Cardiac muscle cell (in vitro differentiated cells and primary cell): ENCODE measurements at regions not wholly inside any gene's neighbourhood (a gene's known extent, or its start where the extent isn't known, plus 50 kb on each side); places are given as distances from the start of the nearest gene placed in this dataset.
A peak's percentile ranks its signal among the peaks of the same experiment; 100 is the strongest.
"Not testable (repeated sequence)": the region's sequence is repeated elsewhere in the genome, so short reads cannot be mapped to it uniquely, and the experiment has no call there.

Source experiments
- DNase-seq, 2 donors: peaks; one replicate each; pipeline versions ENCODE4 v3.0.0 to v3.0.0-alpha.2; 2010 to 2017; ENCODE audit warnings: low read depth in 1 of 2, low spot score in 1 of 2
- H3K27ac ChIP-seq: fragments of 200-600 bp; sonication (generic); 2 replicates; pipeline ENCODE4 v1.5.1; 2016
- H3K27me3 ChIP-seq: fragments of 200-600 bp; sonication (generic); 2 replicates; pipeline ENCODE4 v1.6.0; 2016; ENCODE audit warnings: control low read depth
- H3K36me3 ChIP-seq: fragments of 200-600 bp; sonication (generic); 2 replicates; pipeline ENCODE4 v1.5.1; 2016; ENCODE audit warnings: control low read depth
- H3K4me1 ChIP-seq: fragments of 200-600 bp; sonication (generic); 2 replicates; pipeline ENCODE4 v1.8.1; 2017; ENCODE audit warnings: low read depth, mild to moderate bottlenecking, mixed run types
- H3K4me3 ChIP-seq: fragments of 200-600 bp; sonication (generic); 2 replicates; pipeline ENCODE4 v1.5.1; 2016; ENCODE audit warnings: mild to moderate bottlenecking
- H3K9me3 ChIP-seq: fragments of 200-600 bp; sonication (generic); 2 replicates; pipeline ENCODE4 v1.5.1; 2017; ENCODE audit warnings: low read depth, mild to moderate bottlenecking, control low read depth
- TF ChIP-seq, protein P1 (sequence below): IDR thresholded peaks from 2 replicates; pipeline ENCODE4 v1.5.1; 2012; ENCODE audit warnings: low read depth, mild to moderate bottlenecking, low read length

DNA sequence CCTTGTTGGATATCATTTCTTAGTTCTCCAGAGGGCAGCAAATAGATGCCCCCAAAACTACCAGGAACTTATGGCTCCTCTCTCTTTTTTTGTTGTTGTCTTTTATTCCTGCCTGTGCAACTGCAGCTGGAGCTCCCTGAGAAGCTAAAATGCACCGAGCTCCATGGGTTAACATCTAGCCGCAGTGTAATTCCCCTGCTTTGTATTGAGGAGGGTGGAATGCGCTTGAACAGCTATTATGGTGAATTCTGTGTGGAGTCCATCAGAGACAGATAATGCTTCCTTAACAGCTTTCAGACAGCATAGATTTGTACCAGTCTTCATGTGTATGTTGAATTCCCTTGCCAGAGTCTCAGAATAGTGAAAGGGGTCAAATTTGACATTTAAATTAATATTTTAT, 475.2 kb upstream of the FRG2C start:
- H3K27me3 ChIP-seq, result no peaks in the 10 kb centered on the region
- H3K27ac ChIP-seq, result no peak overlapping the region
- H3K4me3 ChIP-seq, result no peak overlapping the region
- DNase-seq, result no peak
- no peaks in the 10 kb centered on the region for H3K9me3 ChIP-seq
- TF ChIP-seq, protein P1, sequence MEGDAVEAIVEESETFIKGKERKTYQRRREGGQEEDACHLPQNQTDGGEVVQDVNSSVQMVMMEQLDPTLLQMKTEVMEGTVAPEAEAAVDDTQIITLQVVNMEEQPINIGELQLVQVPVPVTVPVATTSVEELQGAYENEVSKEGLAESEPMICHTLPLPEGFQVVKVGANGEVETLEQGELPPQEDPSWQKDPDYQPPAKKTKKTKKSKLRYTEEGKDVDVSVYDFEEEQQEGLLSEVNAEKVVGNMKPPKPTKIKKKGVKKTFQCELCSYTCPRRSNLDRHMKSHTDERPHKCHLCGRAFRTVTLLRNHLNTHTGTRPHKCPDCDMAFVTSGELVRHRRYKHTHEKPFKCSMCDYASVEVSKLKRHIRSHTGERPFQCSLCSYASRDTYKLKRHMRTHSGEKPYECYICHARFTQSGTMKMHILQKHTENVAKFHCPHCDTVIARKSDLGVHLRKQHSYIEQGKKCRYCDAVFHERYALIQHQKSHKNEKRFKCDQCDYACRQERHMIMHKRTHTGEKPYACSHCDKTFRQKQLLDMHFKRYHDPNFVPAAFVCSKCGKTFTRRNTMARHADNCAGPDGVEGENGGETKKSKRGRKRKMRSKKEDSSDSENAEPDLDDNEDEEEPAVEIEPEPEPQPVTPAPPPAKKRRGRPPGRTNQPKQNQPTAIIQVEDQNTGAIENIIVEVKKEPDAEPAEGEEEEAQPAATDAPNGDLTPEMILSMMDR, result no peak
- H3K4me1 ChIP-seq, result no peaks in the 10 kb centered on the region
- H3K36me3 ChIP-seq, result no peaks in the 10 kb centered on the region

DNA sequence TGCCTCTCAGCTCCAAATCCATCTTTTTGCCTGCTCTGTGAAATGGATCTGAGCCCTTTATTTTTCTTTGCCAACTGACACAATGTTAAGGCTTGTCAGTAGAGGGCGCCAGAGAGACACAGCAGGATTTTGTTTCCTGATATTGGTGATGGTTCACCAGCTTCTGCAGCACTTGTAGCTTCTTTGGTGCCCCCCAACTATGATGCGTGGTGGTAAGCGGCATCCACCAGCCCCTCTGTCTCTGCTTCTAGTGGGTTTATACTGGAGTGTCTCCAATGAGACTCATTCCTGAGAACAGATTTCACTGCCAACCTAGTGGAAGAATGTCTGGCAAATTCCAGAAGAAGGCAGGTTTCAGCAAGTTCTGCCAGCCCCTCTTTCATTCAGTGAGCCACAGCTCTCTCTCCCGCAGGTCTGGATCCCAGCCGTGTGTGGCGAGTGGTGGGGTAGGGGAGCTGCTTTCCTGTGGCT, 471.9 kb upstream of the FRG2C start:
- Histone ChIP-seq H3K4me3 (no peak overlapping the region), H3K27me3 (no peaks in the 10 kb centered on the region), H3K4me1 (no peaks in the 10 kb centered on the region), H3K36me3 (no peaks in the 10 kb centered on the region), H3K27ac (no peak overlapping the region), H3K9me3 (no peaks in the 10 kb centered on the region)
- peak; percentile 50 to 60 for DNase-seq
- TF ChIP-seq, protein P1, result peak; percentile 89

DNA sequence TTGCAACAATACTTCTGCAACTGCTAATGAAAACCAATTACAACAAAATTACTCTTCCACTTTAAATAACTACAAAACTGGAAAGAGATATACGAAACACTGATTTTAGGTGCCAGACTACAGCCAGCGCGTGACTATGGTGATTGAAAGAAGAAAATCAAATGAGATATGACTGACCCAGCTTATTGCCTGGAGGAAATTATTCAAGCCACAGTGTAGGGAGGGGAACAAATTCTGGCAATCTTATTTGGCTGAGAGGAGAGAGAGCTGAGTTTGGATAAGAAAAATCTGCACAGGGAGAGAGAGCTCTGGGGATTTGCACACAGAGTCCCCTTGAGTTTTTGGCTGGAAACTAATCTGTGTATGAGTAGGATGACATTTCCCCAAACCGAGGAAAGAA, 470.3 kb upstream of the FRG2C start:
- Histone ChIP-seq H3K4me3 (no peak overlapping the region), H3K9me3 (no peaks in the 10 kb centered on the region), H3K36me3 (no peaks in the 10 kb centered on the region), H3K4me1 (no peaks in the 10 kb centered on the region), H3K27ac (no peak overlapping the region), H3K27me3 (no peaks in the 10 kb centered on the region)
- no peak for DNase-seq
- TF ChIP-seq, protein P1, result no peak

DNA sequence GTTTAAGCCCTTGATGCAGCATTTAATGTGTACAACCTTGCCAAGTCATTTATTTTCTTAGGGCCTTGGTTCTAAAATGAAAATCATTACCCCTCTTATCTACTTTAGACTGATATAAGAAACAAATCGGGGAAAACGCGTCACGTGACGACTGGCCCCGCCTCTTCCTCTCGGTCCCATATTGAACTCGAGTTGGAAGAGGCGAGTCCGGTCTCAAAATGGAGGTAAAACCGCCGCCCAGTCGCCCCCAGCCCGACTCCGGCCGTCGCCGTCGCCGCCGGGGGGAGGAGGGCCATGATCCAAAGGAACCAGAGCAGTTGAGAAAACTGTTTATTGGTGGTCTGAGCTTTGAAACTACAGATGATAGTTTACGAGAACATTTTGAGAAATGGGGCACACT, 449.8 kb upstream of the FRG2C start:
- not testable (repeated sequence) for H3K9me3 ChIP-seq, H3K4me1 ChIP-seq, H3K27me3 ChIP-seq, DNase-seq, H3K27ac ChIP-seq, H3K36me3 ChIP-seq, H3K4me3 ChIP-seq

DNA sequence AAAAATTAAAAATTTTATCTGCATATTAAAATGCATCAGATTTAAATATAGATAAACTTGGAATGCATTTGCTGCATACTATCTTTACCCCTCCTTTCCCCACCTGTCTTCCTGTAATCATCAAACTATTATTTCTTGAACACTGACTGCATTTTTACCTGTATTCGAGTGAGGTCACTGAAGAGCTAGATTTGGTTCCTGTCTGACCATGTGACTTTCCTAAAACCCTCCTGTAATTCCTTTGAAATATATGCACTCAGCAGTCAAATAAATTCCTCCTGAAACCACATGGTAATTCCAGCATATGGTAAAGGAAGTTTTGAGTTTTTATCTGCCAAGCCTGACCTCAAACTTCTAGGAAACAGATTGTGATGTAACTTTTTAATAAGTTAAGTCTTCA, 445.6 kb upstream of the FRG2C start:
- no peak for DNase-seq
- H3K27me3 ChIP-seq, result no peaks in the 10 kb centered on the region
- TF ChIP-seq, protein P1, result no peak

DNA sequence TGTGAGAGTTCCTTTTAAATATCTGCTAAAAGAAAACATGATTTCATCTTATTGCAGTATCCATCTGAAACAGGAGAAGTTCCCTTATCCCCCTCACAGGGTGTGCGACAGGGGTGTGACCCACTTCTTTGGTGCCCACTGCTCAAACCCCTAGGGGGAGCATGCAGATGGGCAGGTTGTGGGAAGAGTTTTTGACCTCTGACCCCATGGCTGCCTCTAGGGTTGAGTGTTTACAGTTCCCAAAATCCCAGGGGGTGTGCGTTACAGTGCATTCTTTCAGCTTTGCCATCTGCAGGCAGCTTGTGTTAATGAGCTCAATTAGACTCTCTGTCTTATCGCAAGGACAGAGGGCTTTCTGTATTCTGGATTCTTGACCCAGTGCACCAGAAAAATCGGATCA, 443.2 kb upstream of the FRG2C start:
- DNase-seq, result no peak

More for the DNA sequence above, 445.6 kb upstream of the FRG2C start:
- H3K4me1 ChIP-seq, result no peaks in the 10 kb centered on the region
- no peaks in the 10 kb centered on the region for H3K36me3 ChIP-seq
- no peak overlapping the region for H3K27ac ChIP-seq
- no peaks in the 10 kb centered on the region for H3K9me3 ChIP-seq
- no peak overlapping the region for H3K4me3 ChIP-seq

More for the DNA sequence above, 443.2 kb upstream of the FRG2C start:
- Histone ChIP-seq H3K27me3 (no peaks in the 10 kb centered on the region), H3K4me3 (no peak overlapping the region), H3K9me3 (no peaks in the 10 kb centered on the region), H3K27ac (no peak overlapping the region), H3K4me1 (no peaks in the 10 kb centered on the region), H3K36me3 (no peaks in the 10 kb centered on the region)
- TF ChIP-seq, protein P1, result no peak
